HG02884 (cell line): ENCODE measurements at regions not wholly inside any gene's neighbourhood (a gene's known extent, or its start where the extent isn't known, plus 50 kb on each side); places are given as distances from the start of the nearest gene placed in this dataset.

Source experiments
- ATAC-seq: cut with Tn5 transposase; IDR thresholded peaks from one replicate; pipeline ENCODE4 v1.9.1; 2021; ENCODE audit warnings: mild to moderate bottlenecking, moderate library complexity; ENCODE audit not compliant: unreplicated experiment

DNA sequence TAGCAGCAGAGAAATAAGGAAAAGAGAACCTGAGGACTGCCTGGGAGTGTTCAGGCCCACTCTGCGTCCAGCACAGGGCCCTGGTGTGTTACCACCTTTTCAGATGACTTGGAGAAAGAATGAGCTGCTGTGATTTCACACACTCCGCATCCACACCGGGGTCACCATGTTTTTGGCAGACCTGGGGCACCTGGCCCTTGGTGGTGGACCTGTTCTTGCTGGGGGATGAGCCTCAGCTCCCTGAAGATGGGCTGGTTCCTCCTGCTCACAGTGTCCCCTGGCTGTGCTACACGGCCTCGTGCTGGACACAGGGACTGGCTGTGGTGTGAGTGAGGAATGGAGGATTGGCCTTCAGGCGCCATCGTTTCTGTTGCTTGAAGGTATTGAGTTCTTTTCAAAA, 1381.4 kb downstream of the TBC1D22A start:
- ATAC-seq: no peak

DNA sequence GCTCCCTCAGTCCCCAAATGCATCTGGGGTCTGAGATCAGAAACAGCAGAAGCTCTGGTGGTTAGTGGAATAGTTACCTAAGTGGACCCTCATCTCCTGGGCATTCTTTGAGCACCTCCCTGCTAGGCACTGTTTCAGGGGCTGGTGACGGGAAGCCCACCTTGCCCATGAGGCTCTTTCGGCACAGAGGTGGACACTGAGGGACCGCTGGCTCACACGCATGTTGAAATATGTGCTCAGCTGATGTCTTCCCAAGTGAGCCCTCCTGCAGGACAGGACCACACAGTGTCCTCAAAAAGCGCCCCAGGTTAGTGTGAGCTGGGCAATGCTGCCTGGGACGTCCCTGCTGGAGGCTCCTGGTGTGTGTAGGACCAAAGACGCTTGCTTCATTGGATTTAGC, 1379.9 kb downstream of the TBC1D22A start:
- ATAC-seq: no peak

GRCh38 chr22:48141301-48141700, 1378.9 kb downstream of the TBC1D22A start:
- ATAC-seq: no peak

GRCh38 chr22:48140261-48140813, 1377.9 kb downstream of the TBC1D22A start:
- no peak for ATAC-seq

DNA sequence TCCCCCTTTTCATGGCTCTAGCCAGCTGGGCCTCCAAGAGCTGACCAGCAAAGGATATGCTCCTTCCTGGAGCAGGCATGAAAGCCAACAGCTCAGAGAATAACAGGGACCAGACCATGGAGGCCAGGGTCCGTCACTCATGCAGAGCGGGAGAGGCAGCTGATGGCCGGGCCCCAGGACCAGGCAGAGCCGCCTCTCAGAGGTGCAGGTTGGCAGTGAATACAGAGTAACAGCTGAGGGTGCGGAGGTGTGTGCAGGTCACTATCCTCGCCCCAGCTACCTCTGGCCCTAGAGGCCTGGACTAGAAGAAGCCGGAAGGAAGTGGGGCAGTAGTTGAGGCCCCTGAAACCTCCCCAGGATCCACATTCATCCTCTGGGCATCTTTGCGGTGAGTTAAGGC, 1377.3 kb downstream of the TBC1D22A start:
- ATAC-seq: no peak

DNA sequence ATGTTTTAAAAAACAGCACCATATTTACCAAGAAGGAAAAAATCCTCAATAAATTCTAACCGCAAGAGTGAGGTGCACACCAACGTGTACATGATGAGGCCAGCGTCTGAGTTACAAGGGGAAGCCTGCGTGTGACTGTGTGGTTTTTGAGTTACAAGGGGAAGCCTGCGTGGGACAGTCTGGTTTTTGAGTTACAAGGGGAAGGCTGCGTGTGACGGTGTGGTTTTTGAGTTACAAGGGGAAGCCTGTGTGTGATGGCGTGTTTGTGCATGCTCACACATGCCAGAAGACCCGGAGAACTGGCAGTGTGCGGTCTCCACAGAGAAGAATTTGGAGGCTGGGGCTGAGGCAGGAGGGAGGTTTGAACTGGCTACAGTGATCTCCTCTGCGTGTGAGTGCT, 1376.4 kb downstream of the TBC1D22A start:
- ATAC-seq: no peak

DNA sequence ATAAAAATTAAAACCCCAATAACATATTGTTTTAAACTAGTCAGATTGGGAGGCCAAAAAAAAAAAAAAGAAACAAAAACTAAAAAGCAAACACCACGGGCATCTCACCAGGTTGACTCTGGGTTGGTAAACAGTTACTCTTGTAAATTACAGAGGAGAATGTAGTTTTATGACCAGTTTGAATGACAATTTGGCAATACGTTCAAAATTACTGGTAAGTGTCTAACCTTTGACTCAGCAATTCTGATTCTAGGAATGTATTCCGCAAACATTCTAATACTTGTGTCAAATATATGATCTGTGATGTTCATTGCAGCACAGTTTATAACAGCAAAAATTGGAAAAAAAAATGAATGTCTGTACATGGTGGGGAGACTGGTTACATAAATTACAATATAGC, 1376.0 kb downstream of the TBC1D22A start:
- ATAC-seq: no peak

DNA sequence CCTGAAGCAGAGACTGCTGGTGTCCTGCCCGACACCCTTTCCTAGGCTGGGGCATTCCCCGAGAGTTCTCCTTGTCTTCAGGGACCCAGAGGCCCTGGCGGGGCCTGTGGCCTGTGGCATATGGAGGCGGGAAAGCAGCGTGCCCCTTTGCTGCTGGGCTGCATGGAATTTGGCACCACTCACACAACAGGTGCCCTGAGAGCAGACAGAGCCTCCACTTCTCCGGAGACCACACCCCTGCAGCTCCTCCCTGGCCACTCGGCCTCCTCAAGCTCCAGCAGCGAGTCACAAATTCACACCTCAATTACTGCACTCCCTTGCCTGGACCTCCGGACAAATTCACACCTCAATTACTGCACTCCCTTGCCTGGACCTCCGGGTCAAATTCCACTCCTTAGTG, 1375.2 kb downstream of the TBC1D22A start:
- ATAC-seq: no peak

GRCh38 chr22:48135592-48135991, 1373.1 kb downstream of the TBC1D22A start:
- ATAC-seq: no peak

DNA sequence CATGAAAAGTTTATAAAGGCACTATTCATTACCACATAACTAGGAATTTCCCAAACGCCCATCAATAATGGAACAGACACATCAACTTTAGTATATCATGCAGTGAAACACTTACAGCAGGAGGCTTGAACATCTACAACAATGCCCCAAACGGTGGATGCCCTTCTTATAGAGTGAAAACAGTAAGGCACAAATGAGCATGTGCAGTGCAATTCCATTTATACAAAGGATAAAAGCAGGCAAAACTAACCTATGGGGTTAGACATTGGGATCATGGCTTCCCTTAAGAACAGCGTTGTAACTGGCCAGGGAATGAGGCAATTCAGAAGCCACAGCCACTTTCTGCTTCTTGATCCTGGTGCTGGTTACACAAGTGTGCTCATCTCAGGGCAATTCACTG, 1363.0 kb downstream of the TBC1D22A start:
- ATAC-seq: no peak

GRCh38 chr22:48121984-48122383, 1359.5 kb downstream of the TBC1D22A start:
- no peak for ATAC-seq

DNA sequence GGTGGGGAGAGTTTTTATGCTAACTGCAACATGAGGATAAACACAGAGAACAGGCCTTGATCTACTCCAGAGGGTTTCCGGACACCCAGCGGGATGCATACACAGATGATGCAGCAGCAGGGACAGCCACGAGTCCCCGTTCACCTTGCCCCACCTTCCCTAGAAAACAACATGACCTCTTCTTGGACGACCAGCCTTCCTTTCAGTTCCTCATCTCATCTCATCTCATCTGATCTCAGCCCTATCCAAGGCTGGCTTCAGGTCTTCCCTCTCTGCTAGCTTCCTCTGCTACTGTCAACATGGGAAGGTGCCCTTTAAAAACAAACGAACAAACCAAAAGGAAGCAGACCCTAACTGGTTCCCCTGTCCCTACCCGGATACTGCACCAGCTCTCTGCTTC, 1356.2 kb downstream of the TBC1D22A start:
- no peak for ATAC-seq

GRCh38 chr22:48116871-48117270, 1354.4 kb downstream of the TBC1D22A start:
- no peak for ATAC-seq

GRCh38 chr22:48112687-48113521, 1350.5 kb downstream of the TBC1D22A start:
- no peak for ATAC-seq

GRCh38 chr22:48106715-48107259, 1344.3 kb downstream of the TBC1D22A start:
- ATAC-seq: no peak

GRCh38 chr22:48106215-48106614, 1343.8 kb downstream of the TBC1D22A start:
- no peak for ATAC-seq

GRCh38 chr22:48105259-48105658, 1342.8 kb downstream of the TBC1D22A start:
- no peak for ATAC-seq

GRCh38 chr22:48104766-48105165, 1342.3 kb downstream of the TBC1D22A start:
- no peak for ATAC-seq

DNA sequence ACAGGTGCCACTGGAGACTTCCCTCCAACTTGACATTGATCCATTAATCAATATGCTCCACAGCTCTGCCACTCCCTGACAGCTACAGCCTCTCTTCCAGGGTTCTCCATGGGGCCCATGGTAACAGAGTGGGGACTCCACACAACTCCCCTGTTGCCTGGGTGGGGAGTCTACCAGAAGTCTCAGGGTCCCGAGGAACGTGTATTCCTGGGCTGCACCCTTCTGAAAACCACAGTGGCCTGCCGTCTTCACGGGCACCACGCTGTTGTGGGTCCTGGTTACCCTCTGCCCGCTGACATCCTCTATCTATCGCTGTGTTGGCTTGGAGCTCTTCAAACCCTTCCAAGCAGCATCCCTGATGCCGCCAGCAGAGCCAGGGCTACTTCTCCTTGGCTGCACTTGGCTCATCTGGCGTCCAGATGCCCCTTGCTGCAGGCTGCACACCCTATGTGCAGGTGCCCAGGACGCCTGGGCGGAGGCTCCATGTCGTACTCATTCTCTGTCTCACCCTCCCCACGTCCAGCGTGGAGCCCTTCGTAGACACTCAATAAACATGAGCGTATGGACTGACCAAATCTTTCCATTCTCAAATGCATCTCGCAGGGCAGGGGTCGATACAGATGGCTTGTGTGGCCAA, 1341.8 kb downstream of the TBC1D22A start:
- ATAC-seq: no peak

DNA sequence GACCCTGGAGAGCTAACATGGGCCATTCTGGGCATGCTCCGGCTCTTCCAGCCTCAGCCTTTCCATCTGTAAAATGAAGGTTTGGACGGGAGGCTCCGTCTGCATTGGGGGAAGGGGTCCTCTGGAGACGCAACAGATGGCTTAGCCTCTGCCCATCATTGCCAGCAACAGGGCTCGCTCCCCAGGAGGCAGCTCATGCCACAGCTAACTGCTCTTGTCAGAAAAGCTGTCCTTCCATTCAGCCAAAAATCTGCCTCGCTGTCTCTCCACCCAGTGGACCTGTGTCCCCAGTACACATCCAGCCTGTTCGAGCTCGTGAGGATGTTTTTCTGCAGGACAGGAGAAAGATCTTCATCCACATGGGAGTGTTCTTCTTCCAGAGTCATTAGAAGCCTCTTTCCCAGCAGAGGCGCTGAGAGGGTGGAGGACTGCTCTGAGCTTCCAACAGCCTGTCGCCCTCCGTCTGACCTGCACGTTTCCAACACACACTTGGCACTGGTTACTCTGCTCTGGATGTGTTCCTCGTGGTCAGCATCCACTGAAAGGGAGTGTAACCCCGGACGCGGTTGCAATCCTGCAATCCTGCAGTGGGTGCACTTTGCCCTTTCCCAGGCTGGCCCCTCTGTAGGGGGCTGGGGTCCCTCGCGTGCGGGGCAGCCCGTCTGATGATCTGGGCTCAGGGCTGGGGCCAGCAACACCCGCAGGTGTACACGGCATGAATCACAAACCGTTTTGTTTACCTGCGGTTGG, 1340.9 kb downstream of the TBC1D22A start:
- ATAC-seq: no peak

GRCh38 chr22:48102581-48102980, 1340.1 kb downstream of the TBC1D22A start:
- no peak for ATAC-seq
